CD14-positive monocyte (primary cell): ENCODE measurements at regions not wholly inside any gene's neighbourhood (a gene's known extent, or its start where the extent isn't known, plus 50 kb on each side); places are given as distances from the start of the nearest gene placed in this dataset.

ENCODE experiments used
- DNase-seq, 3 donors: peaks; one replicate each; pipeline ENCODE4 v3.0.0-alpha.2; 2011 to 2022
- H2AFZ ChIP-seq: 2 replicates; pipeline ENCODE4 v1.6.0; 2012; ENCODE audit warnings: mild to moderate bottlenecking, low read depth, low read length, inconsistent platforms; ENCODE audit not compliant: insufficient read depth, poor library complexity, severe bottlenecking
- H3K27ac ChIP-seq, 2 donors: 1 replicate in 1 of 2; 2 replicates in 1 of 2; pipeline ENCODE4 v1.5.1; 2012 to 2013; ENCODE audit warnings: low read length in 2 of 2, control low read depth in 1 of 2, inconsistent platforms in 1 of 2, low read depth in 1 of 2, mild to moderate bottlenecking in 1 of 2
- H3K27me3 ChIP-seq, 2 donors: one replicate each; pipeline versions ENCODE4 v1.6.0 to v1.6.1; 2011 to 2013; ENCODE audit warnings: low read length in 2 of 2; ENCODE audit not compliant: control insufficient read depth in 2 of 2, insufficient read depth in 2 of 2
- H3K36me3 ChIP-seq, 2 donors: replicated peaks in 1 of 2; 1 replicate in 1 of 2; 2 replicates in 1 of 2; pipeline versions ENCODE4 v1.5.1 to v1.6.1; 2012 to 2013; ENCODE audit warnings: low read length in 2 of 2, control low read depth in 1 of 2, inconsistent platforms in 1 of 2, mild to moderate bottlenecking in 1 of 2; ENCODE audit not compliant: insufficient read depth in 2 of 2, control insufficient read depth in 1 of 2
- H3K4me1 ChIP-seq, 2 donors: 1 replicate in 1 of 2; 2 replicates in 1 of 2; pipeline versions ENCODE4 v1.5.1 to v1.6.1; 2012 to 2013; ENCODE audit warnings: low read length in 2 of 2, control low read depth in 1 of 2, inconsistent platforms in 1 of 2, mild to moderate bottlenecking in 1 of 2, moderate library complexity in 1 of 2; ENCODE audit not compliant: insufficient read depth in 2 of 2, control insufficient read depth in 1 of 2
- H3K4me2 ChIP-seq: replicated peaks from 2 replicates; pipeline ENCODE3; 2012; ENCODE audit warnings: low read length, moderate library complexity, mild to moderate bottlenecking; ENCODE audit not compliant: poor library complexity, severe bottlenecking; ENCODE audit errors: extremely low read depth
- H3K4me3 ChIP-seq, 3 experiments: fragments of 200-600 bp in 1 of 3; sonication (generic) in 1 of 3; replicated peaks in 1 of 3; 1 replicate in 2 of 3; 2 replicates in 1 of 3; pipeline ENCODE4 v1.5.1; 2011 to 2013; ENCODE audit warnings: low read length in 3 of 3, mild to moderate bottlenecking in 3 of 3, control low read depth in 2 of 3, low read depth in 2 of 3, inconsistent platforms in 1 of 3, moderate library complexity in 1 of 3
- H3K79me2 ChIP-seq: 2 replicates; pipeline ENCODE4 v1.6.0; 2012; ENCODE audit warnings: mild to moderate bottlenecking, control low read depth, inconsistent platforms, low read length, moderate library complexity; ENCODE audit not compliant: insufficient read depth
- H3K9ac ChIP-seq: 2 replicates; pipeline ENCODE4 v1.6.0; 2017; ENCODE audit warnings: low read length, mild to moderate bottlenecking; ENCODE audit not compliant: insufficient read depth, poor library complexity, severe bottlenecking
- H3K9me3 ChIP-seq, 2 donors: replicated peaks in 1 of 2; 1 replicate in 1 of 2; 2 replicates in 1 of 2; pipeline versions ENCODE4 v1.5.1 to v1.6.1; 2012 to 2013; ENCODE audit warnings: low read length in 2 of 2, control low read depth in 1 of 2; ENCODE audit not compliant: control insufficient read depth in 1 of 2, insufficient read depth in 1 of 2
- H4K20me1 ChIP-seq: 2 replicates; pipeline ENCODE4 v1.6.0; 2012; ENCODE audit warnings: mild to moderate bottlenecking, low read length, control low read depth, moderate library complexity; ENCODE audit not compliant: insufficient read depth
- H3K27ac Mint-ChIP-seq, 7 donors: one replicate each; pipeline ENCODE4 v1.8.0; 2020; ENCODE audit warnings: mild to moderate bottlenecking in 7 of 7, mixed read lengths in 7 of 7, moderate library complexity in 6 of 7, inconsistent platforms in 2 of 7
- H3K27me3 Mint-ChIP-seq, 3 donors: one replicate each; pipeline ENCODE4 v1.8.0; 2021 to 2022; ENCODE audit warnings: low read depth in 3 of 3, mild to moderate bottlenecking in 3 of 3, mixed read lengths in 3 of 3, moderate library complexity in 3 of 3, inconsistent platforms in 1 of 3
- H3K36me3 Mint-ChIP-seq, 2 donors: one replicate each; pipeline ENCODE4 v1.8.0; 2020; ENCODE audit warnings: mixed read lengths in 2 of 2, inconsistent platforms in 1 of 2, mild to moderate bottlenecking in 1 of 2
- H3K4me1 Mint-ChIP-seq: one replicate; pipeline ENCODE4 v1.8.0; 2020; ENCODE audit warnings: mild to moderate bottlenecking, mixed read lengths
- H3K4me3 Mint-ChIP-seq, 2 donors: one replicate each; pipeline ENCODE4 v1.8.0; 2020; ENCODE audit warnings: mild to moderate bottlenecking in 2 of 2, mixed read lengths in 2 of 2, moderate library complexity in 1 of 2
- H3K9me3 Mint-ChIP-seq, 7 donors: one replicate each; pipeline ENCODE4 v1.8.0; 2020 to 2022; ENCODE audit warnings: mixed read lengths in 7 of 7, mild to moderate bottlenecking in 6 of 7, moderate library complexity in 6 of 7, inconsistent platforms in 2 of 7
- WGBS: methylation state at CpG from one replicate; pipeline ENCODE4 v1.1.5; 2013; ENCODE audit warnings: missing lambda C conversion rate; ENCODE audit not compliant: insufficient coverage; 5-methylcytosine and 5-hydroxymethylcytosine counted together
- intact Hi-C, 2 donors: fragments of 100-400 bp; cut with micrococcal nuclease; formaldehyde crosslinking; loops; one replicate each; pipeline versions ENCODE4 v1.15.0 to v1.15.1; 2023
- TF ChIP-seq, protein P1 (sequence below): fragments of 200-600 bp; IDR thresholded peaks from one replicate; pipeline ENCODE4 v1.8.0; 2022; ENCODE audit warnings: antibody characterized with exemption, mild to moderate bottlenecking

GRCh38 chr13:21235174-21235573, 58.7 kb downstream of the MRPL57 start:
- no peak for DNase-seq
- Mint-ChIP-seq H3K4me1 (peaks cover 2% of the 10 kb centered on the region), H3K27me3 (peaks cover 0 to 2% (median 0%) of the 10 kb centered on the region in 3 donors), H3K36me3 (no peaks in the 10 kb centered on the region), H3K9me3 (peaks cover 0 to 4% (median 0%) of the 10 kb centered on the region in 7 donors), H3K4me3 (no peak overlapping the region), H3K27ac (no peak overlapping the region)
- Histone ChIP-seq H4K20me1 (no peaks in the 10 kb centered on the region), H3K36me3 (no peaks in the 10 kb centered on the region), H3K4me1 (no peaks in the 10 kb centered on the region), H3K79me2 (no peaks in the 10 kb centered on the region), H3K9me3 (no peaks in the 10 kb centered on the region), H3K27me3 (no peaks in the 10 kb centered on the region), H2AFZ (no peak overlapping the region), H3K4me2 (no peak overlapping the region), H3K27ac (no peak overlapping the region), H3K4me3 (no peak overlapping the region), H3K9ac (no peak overlapping the region)
- TF ChIP-seq, protein P1, sequence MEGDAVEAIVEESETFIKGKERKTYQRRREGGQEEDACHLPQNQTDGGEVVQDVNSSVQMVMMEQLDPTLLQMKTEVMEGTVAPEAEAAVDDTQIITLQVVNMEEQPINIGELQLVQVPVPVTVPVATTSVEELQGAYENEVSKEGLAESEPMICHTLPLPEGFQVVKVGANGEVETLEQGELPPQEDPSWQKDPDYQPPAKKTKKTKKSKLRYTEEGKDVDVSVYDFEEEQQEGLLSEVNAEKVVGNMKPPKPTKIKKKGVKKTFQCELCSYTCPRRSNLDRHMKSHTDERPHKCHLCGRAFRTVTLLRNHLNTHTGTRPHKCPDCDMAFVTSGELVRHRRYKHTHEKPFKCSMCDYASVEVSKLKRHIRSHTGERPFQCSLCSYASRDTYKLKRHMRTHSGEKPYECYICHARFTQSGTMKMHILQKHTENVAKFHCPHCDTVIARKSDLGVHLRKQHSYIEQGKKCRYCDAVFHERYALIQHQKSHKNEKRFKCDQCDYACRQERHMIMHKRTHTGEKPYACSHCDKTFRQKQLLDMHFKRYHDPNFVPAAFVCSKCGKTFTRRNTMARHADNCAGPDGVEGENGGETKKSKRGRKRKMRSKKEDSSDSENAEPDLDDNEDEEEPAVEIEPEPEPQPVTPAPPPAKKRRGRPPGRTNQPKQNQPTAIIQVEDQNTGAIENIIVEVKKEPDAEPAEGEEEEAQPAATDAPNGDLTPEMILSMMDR: no peak
- intact Hi-C loops: no loop called here
- 90% methylated on average over 9 of the region's 12 CpGs for WGBS

DNA sequence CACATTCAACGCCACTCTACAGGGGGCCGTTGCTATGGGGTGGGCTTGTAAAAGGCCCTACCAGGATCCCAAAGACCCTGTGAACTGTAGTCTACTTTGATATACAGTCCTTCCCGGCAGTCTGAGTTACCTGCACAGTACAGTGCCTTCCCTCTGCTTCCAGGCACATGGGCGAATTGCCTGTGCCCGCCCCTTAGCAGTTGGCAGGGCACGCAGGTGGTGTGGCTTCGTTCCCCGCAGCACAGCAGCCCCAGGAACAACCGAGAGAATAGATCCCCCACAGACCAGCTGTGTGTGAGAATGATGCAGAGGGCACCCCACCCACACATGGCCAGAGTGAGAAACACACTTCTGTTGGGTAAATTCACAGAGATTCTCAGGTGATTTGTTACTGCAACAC, 60.6 kb downstream of the MRPL57 start:
- WGBS: 84% methylated on average over 6 of the region's 9 CpGs
- Histone ChIP-seq H3K79me2 (no peaks in the 10 kb centered on the region), H3K4me1 (peaks cover 0 to 3% of the 10 kb centered on the region in 2 donors), H3K27me3 (no peaks in the 10 kb centered on the region), H4K20me1 (no peaks in the 10 kb centered on the region), H2AFZ (no peak overlapping the region), H3K9ac (no peak overlapping the region), H3K27ac (no peak overlapping the region), H3K4me3 (no peak overlapping the region), H3K36me3 (no peaks in the 10 kb centered on the region), H3K9me3 (no peaks in the 10 kb centered on the region), H3K4me2 (no peak overlapping the region)
- Mint-ChIP-seq H3K4me1 (peaks cover 8% of the 10 kb centered on the region), H3K4me3 (no peak overlapping the region), H3K9me3 (peaks cover 0 to 4% (median 0%) of the 10 kb centered on the region in 7 donors), H3K27ac (no peak overlapping the region), H3K36me3 (no peaks in the 10 kb centered on the region), H3K27me3 (no peaks in the 10 kb centered on the region)
- intact Hi-C loops: no loop called here
- TF ChIP-seq, protein P1: no peak
- DNase-seq: no peak
